Progenitor cell of endocrine pancreas (in vitro differentiated cells): ENCODE measurements at regions not wholly inside any gene's neighbourhood (a gene's known extent, or its start where the extent isn't known, plus 50 kb on each side); places are given as distances from the start of the nearest gene placed in this dataset.

Experiments used
- DNase-seq: peaks from one replicate; pipeline ENCODE4 v3.0.0; 2021; ENCODE audit warnings: low spot score; ENCODE audit not compliant: unreplicated experiment
- H3K27ac Mint-ChIP-seq: 2 replicates; pipeline ENCODE4 v1.8.0; 2021; ENCODE audit warnings: mild to moderate bottlenecking, moderate library complexity, mixed read lengths
- H3K27me3 Mint-ChIP-seq: 2 replicates; pipeline ENCODE4 v1.8.0; 2021; ENCODE audit warnings: mixed read lengths
- H3K36me3 Mint-ChIP-seq: 2 replicates; pipeline ENCODE4 v1.8.0; 2022; ENCODE audit warnings: mixed read lengths; ENCODE audit not compliant: insufficient read depth
- H3K4me1 Mint-ChIP-seq: 2 replicates; pipeline ENCODE4 v1.8.0; 2021; ENCODE audit warnings: low read depth, mixed read lengths
- H3K4me3 Mint-ChIP-seq: 2 replicates; pipeline ENCODE4 v1.8.0; 2021; ENCODE audit warnings: low read depth, mild to moderate bottlenecking, moderate library complexity, mixed read lengths
- H3K9me3 Mint-ChIP-seq: 2 replicates; pipeline ENCODE4 v1.8.0; 2021; ENCODE audit warnings: low read depth, mixed read lengths
- TF ChIP-seq, protein P1 (sequence below): fragments of 200-600 bp; sonication (generic); IDR thresholded peaks from one replicate; pipeline ENCODE4 v1.5.0; 2021; ENCODE audit warnings: antibody characterized with exemption, mild to moderate bottlenecking; ENCODE audit not compliant: unreplicated experiment

DNA sequence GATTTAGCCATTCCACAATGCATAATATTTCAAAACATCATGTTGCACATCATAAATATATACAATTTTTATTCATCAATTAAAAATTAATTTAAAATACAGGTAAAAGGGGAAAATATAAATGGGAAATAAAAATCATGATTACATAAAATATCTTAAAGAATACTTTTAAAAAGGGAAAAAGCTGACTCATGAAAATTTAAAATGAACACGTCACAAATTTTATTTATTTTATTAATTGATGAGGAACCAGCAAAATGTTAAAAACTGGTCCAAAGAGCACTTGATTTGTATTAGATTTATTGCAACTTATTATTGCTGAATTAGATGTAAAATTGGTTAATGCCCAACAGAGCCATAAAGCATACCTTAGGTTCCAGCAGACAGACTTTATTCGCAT lies 78.5 kb upstream of the ANK2 start:
- H3K4me3 Mint-ChIP-seq = no peak overlapping the region
- H3K4me1 Mint-ChIP-seq = no peaks in the 10 kb centered on the region
- no peak overlapping the region for H3K27ac Mint-ChIP-seq
- no peaks in the 10 kb centered on the region for H3K27me3 Mint-ChIP-seq
- H3K9me3 Mint-ChIP-seq = no peaks in the 10 kb centered on the region
- no peaks in the 10 kb centered on the region for H3K36me3 Mint-ChIP-seq
- no peak for DNase-seq
- TF ChIP-seq, protein P1, sequence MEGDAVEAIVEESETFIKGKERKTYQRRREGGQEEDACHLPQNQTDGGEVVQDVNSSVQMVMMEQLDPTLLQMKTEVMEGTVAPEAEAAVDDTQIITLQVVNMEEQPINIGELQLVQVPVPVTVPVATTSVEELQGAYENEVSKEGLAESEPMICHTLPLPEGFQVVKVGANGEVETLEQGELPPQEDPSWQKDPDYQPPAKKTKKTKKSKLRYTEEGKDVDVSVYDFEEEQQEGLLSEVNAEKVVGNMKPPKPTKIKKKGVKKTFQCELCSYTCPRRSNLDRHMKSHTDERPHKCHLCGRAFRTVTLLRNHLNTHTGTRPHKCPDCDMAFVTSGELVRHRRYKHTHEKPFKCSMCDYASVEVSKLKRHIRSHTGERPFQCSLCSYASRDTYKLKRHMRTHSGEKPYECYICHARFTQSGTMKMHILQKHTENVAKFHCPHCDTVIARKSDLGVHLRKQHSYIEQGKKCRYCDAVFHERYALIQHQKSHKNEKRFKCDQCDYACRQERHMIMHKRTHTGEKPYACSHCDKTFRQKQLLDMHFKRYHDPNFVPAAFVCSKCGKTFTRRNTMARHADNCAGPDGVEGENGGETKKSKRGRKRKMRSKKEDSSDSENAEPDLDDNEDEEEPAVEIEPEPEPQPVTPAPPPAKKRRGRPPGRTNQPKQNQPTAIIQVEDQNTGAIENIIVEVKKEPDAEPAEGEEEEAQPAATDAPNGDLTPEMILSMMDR = no peak

DNA sequence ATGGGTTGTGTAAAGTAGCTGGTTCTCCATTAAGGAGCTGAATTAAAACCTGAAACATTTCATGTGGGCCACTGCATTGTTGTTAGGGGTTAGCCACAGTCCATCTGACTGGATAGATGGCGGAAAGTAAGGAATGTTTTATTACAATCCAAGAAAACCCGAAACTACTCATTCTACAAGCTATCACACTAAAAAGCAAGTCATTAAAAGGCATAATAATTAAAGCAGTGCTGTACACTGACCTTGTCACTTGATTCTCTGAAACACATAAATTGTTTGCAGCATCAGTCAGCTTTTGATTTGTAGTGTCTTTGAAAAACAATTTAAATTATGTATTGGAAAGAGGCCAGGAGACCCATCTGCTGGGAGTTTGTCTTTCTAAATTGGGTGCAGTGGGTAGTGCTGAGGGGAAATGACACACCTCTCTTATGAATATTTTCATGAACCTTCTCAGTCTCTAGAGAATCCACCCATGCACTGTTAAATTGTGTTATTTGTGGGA lies 75.7 kb upstream of the ANK2 start:
- no peaks in the 10 kb centered on the region for H3K27me3 Mint-ChIP-seq
- no peak overlapping the region for H3K4me3 Mint-ChIP-seq
- no peaks in the 10 kb centered on the region for H3K4me1 Mint-ChIP-seq
- no peak overlapping the region for H3K27ac Mint-ChIP-seq
- no peaks in the 10 kb centered on the region for H3K9me3 Mint-ChIP-seq
- TF ChIP-seq, protein P1 = no peak
- DNase-seq = no peak
- no peaks in the 10 kb centered on the region for H3K36me3 Mint-ChIP-seq

DNA sequence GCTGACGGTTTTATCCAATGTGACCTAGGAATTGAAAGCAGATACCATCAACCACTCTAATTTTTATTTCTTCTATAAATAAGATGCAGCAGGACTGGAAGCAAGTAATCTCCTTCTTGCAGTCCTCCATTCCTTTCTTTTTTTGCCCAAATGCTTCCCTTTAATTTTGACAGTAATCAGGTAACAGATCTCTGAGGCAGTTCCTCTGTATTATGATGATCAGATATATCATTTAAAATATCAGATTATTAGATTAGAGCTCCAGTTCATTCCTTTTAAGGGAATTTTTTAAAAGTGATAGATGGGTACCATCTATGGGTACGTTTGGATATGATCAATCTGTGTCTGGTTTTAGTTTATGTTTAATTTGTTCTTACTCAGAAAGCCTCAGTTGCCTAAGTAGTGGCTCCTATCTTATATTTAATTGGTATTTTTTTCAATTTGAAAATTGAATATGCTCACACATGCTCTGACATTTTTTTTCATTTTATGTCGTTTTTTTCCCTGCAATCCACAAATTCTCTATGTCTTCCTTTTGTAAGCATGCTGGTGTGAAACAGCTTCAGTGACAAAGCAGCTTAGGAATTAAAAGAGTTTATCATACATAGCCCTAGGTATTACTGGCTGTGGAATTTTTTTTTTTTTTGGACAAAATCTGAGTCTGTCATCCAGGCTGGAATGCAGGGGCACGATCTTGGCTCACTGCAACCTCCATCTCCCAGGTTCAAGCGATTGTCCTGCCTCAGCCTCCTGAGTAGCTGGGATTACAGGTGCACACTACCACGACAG lies 73.7 kb upstream of the ANK2 start:
- TF ChIP-seq, protein P1 = no peak
- Mint-ChIP-seq H3K27ac (no peak overlapping the region), H3K9me3 (no peaks in the 10 kb centered on the region), H3K27me3 (no peaks in the 10 kb centered on the region), H3K4me3 (no peak overlapping the region), H3K36me3 (no peaks in the 10 kb centered on the region), H3K4me1 (no peaks in the 10 kb centered on the region)
- DNase-seq = no peak

DNA sequence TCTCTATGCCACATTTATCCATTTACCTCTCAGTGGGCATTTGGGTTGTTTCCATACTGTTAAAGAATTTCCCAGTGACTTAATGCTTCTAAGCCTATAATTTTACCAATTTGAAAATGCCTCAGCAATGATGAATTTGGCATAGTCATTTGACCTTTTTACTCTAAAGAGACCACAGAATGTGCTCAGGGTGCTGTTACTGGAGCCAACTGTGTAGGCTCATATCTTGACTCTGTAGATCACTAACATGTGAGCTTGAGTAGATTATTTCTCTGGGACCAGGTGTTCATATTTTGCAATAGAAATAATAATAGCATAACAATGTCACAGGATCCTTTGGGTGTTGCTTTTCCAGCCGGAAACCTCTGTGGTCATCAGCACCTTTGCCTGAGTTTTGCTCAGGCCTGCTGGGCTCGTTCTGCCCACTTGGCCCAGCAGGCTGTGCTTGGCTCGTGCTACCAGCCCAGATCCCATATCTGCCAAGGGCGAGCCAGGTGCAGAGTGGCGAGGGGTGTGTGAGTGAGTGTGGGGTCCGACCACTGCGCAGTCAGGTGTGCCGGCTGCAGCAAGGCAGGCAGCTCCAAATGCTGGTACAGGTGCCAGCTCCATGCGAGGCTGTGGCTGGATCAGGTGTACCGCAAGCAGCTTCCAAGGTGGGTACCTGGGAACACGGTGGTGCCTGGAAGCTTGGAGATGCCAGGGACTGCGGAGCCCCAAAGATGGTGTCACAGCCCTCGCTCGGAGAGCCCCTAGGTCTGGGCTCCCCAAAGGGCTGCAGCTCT lies 70.6 kb upstream of the ANK2 start:
- H3K27ac Mint-ChIP-seq = no peak overlapping the region
- DNase-seq = no peak

DNA sequence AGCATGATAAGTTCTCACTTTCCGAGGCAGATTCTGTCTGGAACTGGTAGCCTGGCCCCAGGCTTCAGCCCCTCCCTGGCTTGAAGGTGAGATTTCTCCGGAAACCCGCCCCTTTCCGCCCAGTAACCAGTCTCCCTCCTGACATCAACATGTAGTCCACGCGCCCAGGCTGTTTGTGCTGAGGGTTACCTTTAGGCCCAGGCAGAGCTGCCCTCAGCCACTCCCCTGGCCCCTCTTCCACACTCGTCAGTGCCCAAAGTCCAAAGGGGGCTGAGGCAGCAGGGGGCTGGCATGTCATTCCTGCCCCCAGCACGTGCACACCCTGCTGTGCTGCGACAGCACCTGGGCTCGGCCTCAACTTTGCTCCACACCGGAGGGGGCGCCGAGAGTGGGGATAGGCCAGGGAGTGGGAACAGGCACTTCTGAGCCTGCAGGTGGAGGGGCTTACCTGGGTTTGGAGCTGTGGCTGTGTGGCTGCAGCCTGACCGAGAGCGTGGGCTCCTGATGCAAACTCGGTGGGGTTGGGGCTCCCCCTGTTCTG lies 69.5 kb upstream of the ANK2 start:
- no peak overlapping the region for H3K4me3 Mint-ChIP-seq
- DNase-seq = no peak
- H3K27ac Mint-ChIP-seq = no peak overlapping the region
- TF ChIP-seq, protein P1 = no peak
- no peaks in the 10 kb centered on the region for H3K9me3 Mint-ChIP-seq
- H3K27me3 Mint-ChIP-seq = no peaks in the 10 kb centered on the region
- no peaks in the 10 kb centered on the region for H3K4me1 Mint-ChIP-seq
- no peaks in the 10 kb centered on the region for H3K36me3 Mint-ChIP-seq

More for the DNA sequence above, 70.6 kb upstream of the ANK2 start:
- Mint-ChIP-seq H3K4me1 (no peaks in the 10 kb centered on the region), H3K27me3 (no peaks in the 10 kb centered on the region), H3K36me3 (no peaks in the 10 kb centered on the region), H3K9me3 (no peaks in the 10 kb centered on the region), H3K4me3 (no peak overlapping the region)
- TF ChIP-seq, protein P1 = no peak
